GM12892 (cell line): ENCODE measurements at regions not wholly inside any gene's neighbourhood (a gene's known extent, or its start where the extent isn't known, plus 50 kb on each side); places are given as distances from the start of the nearest gene placed in this dataset.

Source experiments
- POLR2A ChIP-seq: IDR thresholded peaks from 2 replicates; pipeline ENCODE4 v1.6.1; 2011; ENCODE audit warnings: low read depth, low read length, control low read depth
- POLR2AphosphoS5 ChIP-seq: IDR thresholded peaks from 2 replicates; pipeline ENCODE4 v1.6.1; 2011; ENCODE audit warnings: low read depth, low read length, control low read depth

DNA sequence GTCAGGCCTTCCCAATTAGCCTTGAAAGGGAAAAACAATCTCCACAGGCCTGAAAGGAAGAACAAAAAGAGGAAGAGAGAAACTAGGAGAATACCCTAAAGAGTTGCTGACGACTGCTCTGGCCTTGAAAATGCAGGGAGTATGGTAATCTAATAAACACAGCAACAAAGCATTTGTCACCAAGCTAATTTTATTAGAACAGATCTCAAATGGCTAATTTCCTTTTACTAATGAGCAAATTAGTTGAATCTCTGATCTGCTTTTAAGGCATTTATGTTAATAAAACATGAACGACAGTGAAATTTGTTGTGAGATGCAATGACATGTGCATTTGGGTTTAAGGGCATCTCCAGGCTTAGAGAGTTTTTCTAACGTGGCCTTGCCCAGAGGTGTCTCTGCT, 212.2 kb downstream of the BUD13 start:
- TF ChIP-seq POLR2A (no peak), POLR2AphosphoS5 (no peak)
